ENCODE measurements at regions not wholly inside any gene's neighbourhood (a gene's known extent, or its start where the extent isn't known, plus 50 kb on each side); places are given as distances from the start of the nearest gene placed in this dataset.
A peak's percentile ranks its signal among the peaks of the same experiment; 100 is the strongest.

GRCh38 chr15:25061808-25062550 is 107.2 kb downstream of the SNRPN start:
- no peak for DNase-seq
- Mint-ChIP-seq H3K4me1 (no peaks in the 10 kb centered on the region), H3K9me3 (ENCODE audit: insufficient read depth) (peaks cover 51% of the 10 kb centered on the region), H3K4me3 (no peak overlapping the region), H3K27me3 (no peaks in the 10 kb centered on the region), H3K27ac (no peak overlapping the region)
- no peak for ATAC-seq (ENCODE audit: low read depth)
- WGBS (ENCODE audit: insufficient coverage): 95% methylated on average over 22 of the region's 23 CpGs
- ChIA-PET POLR2A (no interaction called here), CTCF (no interaction called here)
- no peak overlapping the region for H3K9ac ChIP-seq (ENCODE audit: low read length)
- intact Hi-C loops (cut with micrococcal nuclease): no loop called here
- no peak overlapping the region for H3K27ac ChIP-seq (ENCODE audit: low read length in 2 of 2)
- no peak overlapping the region for H2AFZ ChIP-seq (ENCODE audit: insufficient read depth, low read depth, low read length, poor library complexity, severe bottlenecking)
- TF ChIP-seq EZH2 (IDR thresholded peaks at IDR 0.05; ENCODE audit: borderline replicate concordance, insufficient read depth, low read depth, low read length, poor library complexity, severe bottlenecking): no peak
- TF ChIP-seq CTCF (IDR thresholded peaks at IDR 0.05): no peak
- H3K4me1 ChIP-seq (ENCODE audit: control insufficient read depth in 2 of 2, insufficient read depth in 2 of 2, low read length in 2 of 2): no peaks in the 10 kb centered on the region
- H3K4me2 ChIP-seq (replicated peaks; ENCODE audit: low read depth, low read length, poor library complexity, severe bottlenecking): no peak overlapping the region
- no peaks in the 10 kb centered on the region for H4K20me1 ChIP-seq (ENCODE audit: control insufficient read depth, insufficient read depth, low read length, poor library complexity, severe bottlenecking)
- H3K36me3 ChIP-seq (replicated peaks in 1 of 2; ENCODE audit: control extremely low read depth in 1 of 2, control insufficient read depth in 1 of 2, extremely low read depth in 1 of 2, insufficient read depth in 2 of 2, low read length in 1 of 2): peaks cover 0 to 78% of the 10 kb centered on the region in 2 experiments
- H3K4me3 ChIP-seq (ENCODE audit: control extremely low read depth in 1 of 5, extremely low read depth in 1 of 5, insufficient read depth in 1 of 5, low read depth in 2 of 5, low read length in 4 of 5): peak overlapping the region in 1 of 5 experiments; percentile 14
- H3K9me3 ChIP-seq (ENCODE audit: control extremely low read depth in 1 of 3, control insufficient read depth in 2 of 3, insufficient read depth in 1 of 3, low read length in 2 of 3): peaks cover 2 to 100% (median 100%) of the 10 kb centered on the region in 3 donors
- H3K79me2 ChIP-seq (ENCODE audit: control insufficient read depth, insufficient read depth, low read length): no peaks in the 10 kb centered on the region
- no peaks in the 10 kb centered on the region for H3K27me3 ChIP-seq (replicated peaks in 1 of 4; ENCODE audit: control extremely low read depth in 1 of 4, control insufficient read depth in 3 of 4, insufficient read depth in 4 of 4, low read length in 3 of 4)

- Histone ChIP-seq H3K9ac (ENCODE audit: low read length) (no peak overlapping the region), H3K27ac (ENCODE audit: low read length in 2 of 2) (no peak overlapping the region), H2AFZ (ENCODE audit: insufficient read depth, low read depth, low read length, poor library complexity, severe bottlenecking) (no peak overlapping the region), H3K9me3 (ENCODE audit: control extremely low read depth in 1 of 3, control insufficient read depth in 2 of 3, insufficient read depth in 1 of 3, low read length in 2 of 3) (peaks cover 2 to 100% (median 100%) of the 10 kb centered on the region in 3 donors), H3K79me2 (ENCODE audit: control insufficient read depth, insufficient read depth, low read length) (no peaks in the 10 kb centered on the region), H3K4me3 (ENCODE audit: control extremely low read depth in 1 of 5, extremely low read depth in 1 of 5, insufficient read depth in 1 of 5, low read depth in 2 of 5, low read length in 4 of 5) (peak overlapping the region in 1 of 5 experiments; percentile 14), H3K4me1 (ENCODE audit: control insufficient read depth in 2 of 2, insufficient read depth in 2 of 2, low read length in 2 of 2) (no peaks in the 10 kb centered on the region), H3K4me2 (replicated peaks; ENCODE audit: low read depth, low read length, poor library complexity, severe bottlenecking) (no peak overlapping the region), H3K27me3 (replicated peaks in 1 of 4; ENCODE audit: control extremely low read depth in 1 of 4, control insufficient read depth in 3 of 4, insufficient read depth in 4 of 4, low read length in 3 of 4) (no peaks in the 10 kb centered on the region), H4K20me1 (ENCODE audit: control insufficient read depth, insufficient read depth, low read length, poor library complexity, severe bottlenecking) (no peaks in the 10 kb centered on the region), H3K36me3 (replicated peaks in 1 of 2; ENCODE audit: control extremely low read depth in 1 of 2, control insufficient read depth in 1 of 2, extremely low read depth in 1 of 2, insufficient read depth in 2 of 2, low read length in 1 of 2) (peaks cover 0 to 84% of the 10 kb centered on the region in 2 experiments)
- peaks cover 50% of the 10 kb centered on the region for H3K9me3 Mint-ChIP-seq (ENCODE audit: insufficient read depth)
- H3K4me1 Mint-ChIP-seq: no peaks in the 10 kb centered on the region
- H3K27ac Mint-ChIP-seq: no peak overlapping the region
- ATAC-seq (ENCODE audit: low read depth): no peak
- CTCF ChIA-PET: no interaction called here
- H3K27me3 Mint-ChIP-seq: no peaks in the 10 kb centered on the region
- POLR2A ChIA-PET: no interaction called here
- TF ChIP-seq CTCF (IDR thresholded peaks at IDR 0.05): no peak
- TF ChIP-seq EZH2 (IDR thresholded peaks at IDR 0.05; ENCODE audit: borderline replicate concordance, insufficient read depth, low read depth, low read length, poor library complexity, severe bottlenecking): no peak
- WGBS (ENCODE audit: insufficient coverage): 86% methylated on average over 13 of the region's 13 CpGs
- intact Hi-C loops (cut with micrococcal nuclease): no loop called here
- no peak for DNase-seq
- H3K4me3 Mint-ChIP-seq: no peak overlapping the region
Measured at GRCh38 chr15:25062551-25063430, 108.0 kb downstream of the SNRPN start.
